ENCODE measurements at regions not wholly inside any gene's neighbourhood (a gene's known extent, or its start where the extent isn't known, plus 50 kb on each side); places are given as distances from the start of the nearest gene placed in this dataset.

DNA sequence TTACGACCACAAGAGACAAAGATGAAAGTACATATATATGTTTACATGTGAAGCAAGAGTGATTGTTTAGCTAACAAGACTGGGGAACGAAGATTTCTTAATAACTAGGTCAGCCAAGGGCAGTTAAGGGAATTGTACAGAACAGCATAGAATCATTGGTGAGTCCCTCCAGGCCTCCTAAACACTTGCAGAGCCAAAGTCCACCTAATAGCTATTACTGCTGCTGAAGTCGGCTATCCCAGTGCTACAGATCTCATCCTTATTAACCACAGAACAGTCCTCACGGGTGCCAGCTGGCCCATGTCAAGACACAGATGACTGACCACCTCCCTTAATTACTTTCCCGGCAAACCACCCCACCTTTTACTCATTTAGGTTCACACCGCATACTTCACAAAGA is 68.5 kb upstream of the OPCML start:
- TF ChIP-seq CTCF (IDR thresholded peaks at IDR 0.05), result no peak
- no peak for TF ChIP-seq POLR2A (IDR thresholded peaks at IDR 0.05)
